ENCODE measurements at regions not wholly inside any gene's neighbourhood (a gene's known extent, or its start where the extent isn't known, plus 50 kb on each side); places are given as distances from the start of the nearest gene placed in this dataset.

DNA sequence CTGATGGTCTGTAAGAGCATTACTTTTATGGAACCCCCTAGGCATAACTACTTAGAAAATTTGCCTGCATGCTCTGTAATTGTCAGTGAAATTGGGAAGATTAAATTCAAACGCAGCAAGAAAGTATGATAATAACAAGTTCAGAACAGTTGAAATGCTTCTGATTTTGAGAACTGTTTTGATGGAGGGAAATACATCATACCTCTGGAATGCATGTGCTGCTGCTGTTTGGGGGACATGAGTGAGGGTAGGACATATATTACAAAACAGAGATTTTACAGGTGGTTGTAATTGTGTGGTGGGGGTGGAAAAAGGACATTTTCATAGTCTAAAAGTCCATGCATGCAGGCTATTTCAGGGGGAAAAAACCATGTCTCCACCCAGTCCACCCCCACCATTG, 135.0 kb upstream of the DPH6 start:
- Histone ChIP-seq H3K4me3 (no peak overlapping the region), H3K27ac (no peak overlapping the region), H3K36me3 (no peaks in the 10 kb centered on the region), H3K27me3 (replicated peaks; ENCODE audit: insufficient read depth) (no peaks in the 10 kb centered on the region), H3K9me3 (no peaks in the 10 kb centered on the region), H3K4me1 (replicated peaks) (no peaks in the 10 kb centered on the region)
- intact Hi-C loops (cut with DNase I) = no loop called here
- no peak for TF ChIP-seq POLR2A (IDR thresholded peaks at IDR 0.05)
- TF ChIP-seq, protein P1, sequence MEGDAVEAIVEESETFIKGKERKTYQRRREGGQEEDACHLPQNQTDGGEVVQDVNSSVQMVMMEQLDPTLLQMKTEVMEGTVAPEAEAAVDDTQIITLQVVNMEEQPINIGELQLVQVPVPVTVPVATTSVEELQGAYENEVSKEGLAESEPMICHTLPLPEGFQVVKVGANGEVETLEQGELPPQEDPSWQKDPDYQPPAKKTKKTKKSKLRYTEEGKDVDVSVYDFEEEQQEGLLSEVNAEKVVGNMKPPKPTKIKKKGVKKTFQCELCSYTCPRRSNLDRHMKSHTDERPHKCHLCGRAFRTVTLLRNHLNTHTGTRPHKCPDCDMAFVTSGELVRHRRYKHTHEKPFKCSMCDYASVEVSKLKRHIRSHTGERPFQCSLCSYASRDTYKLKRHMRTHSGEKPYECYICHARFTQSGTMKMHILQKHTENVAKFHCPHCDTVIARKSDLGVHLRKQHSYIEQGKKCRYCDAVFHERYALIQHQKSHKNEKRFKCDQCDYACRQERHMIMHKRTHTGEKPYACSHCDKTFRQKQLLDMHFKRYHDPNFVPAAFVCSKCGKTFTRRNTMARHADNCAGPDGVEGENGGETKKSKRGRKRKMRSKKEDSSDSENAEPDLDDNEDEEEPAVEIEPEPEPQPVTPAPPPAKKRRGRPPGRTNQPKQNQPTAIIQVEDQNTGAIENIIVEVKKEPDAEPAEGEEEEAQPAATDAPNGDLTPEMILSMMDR (IDR thresholded peaks at IDR 0.05) = no peak
- TF ChIP-seq POLR2AphosphoS5 (IDR thresholded peaks at IDR 0.05) = no peak
- 48% methylated on average over 1 of the region's 1 CpG for WGBS
- DNase-seq (ENCODE audit: low spot score) = no peak

DNA sequence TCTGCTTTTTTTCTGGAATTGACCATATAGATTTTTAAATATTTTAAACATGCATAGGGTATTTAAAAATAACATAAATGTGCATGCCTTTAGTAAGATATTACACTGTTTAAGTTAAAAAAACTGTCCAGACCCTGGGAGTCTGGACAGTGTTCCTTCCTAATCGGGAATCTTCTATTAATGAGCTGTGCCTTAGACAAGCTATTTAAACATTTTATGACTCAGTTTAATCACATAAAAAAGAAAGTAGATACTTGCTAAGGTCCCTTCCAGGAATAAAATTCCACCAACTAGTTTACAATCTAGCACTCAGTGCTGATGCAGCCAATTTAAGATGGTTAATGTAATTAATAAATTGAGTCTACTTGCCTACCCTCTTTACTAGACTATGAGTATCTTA, 140.4 kb upstream of the DPH6 start:
- Histone ChIP-seq H3K36me3 (no peaks in the 10 kb centered on the region), H3K4me3 (no peak overlapping the region), H3K4me1 (replicated peaks) (no peaks in the 10 kb centered on the region), H3K27me3 (replicated peaks; ENCODE audit: insufficient read depth) (no peaks in the 10 kb centered on the region), H3K27ac (no peak overlapping the region), H3K9me3 (no peaks in the 10 kb centered on the region)
- no peak for DNase-seq (ENCODE audit: low spot score)
- WGBS = 13% methylated on average over 1 of the region's 1 CpG
- intact Hi-C loops (cut with DNase I) = no loop called here
- no peak for TF ChIP-seq POLR2A (IDR thresholded peaks at IDR 0.05)
- no peak for TF ChIP-seq POLR2AphosphoS5 (IDR thresholded peaks at IDR 0.05)
- TF ChIP-seq, protein P1 (IDR thresholded peaks at IDR 0.05) = no peak

DNA sequence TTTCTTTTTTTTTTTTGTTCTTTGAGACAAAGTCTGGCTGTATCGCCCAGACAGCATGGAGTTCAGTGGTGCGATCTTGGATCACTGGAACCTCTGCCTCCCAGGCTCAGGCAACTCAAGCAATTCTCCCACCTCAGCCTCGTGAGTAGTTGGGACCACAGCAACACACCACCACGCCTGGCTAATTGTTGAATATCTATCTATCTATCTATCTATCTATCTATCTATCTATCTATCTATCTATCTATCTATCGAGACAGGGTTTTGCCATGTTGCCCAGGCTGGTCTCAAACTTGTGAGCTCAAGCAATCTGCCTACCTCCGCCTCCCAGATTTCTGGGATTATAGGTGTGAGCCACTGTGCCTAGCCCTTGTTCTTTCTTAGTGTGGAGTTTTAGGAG, 143.3 kb upstream of the DPH6 start:
- intact Hi-C loops (cut with DNase I) = no loop called here
- H3K4me3 ChIP-seq = no peak overlapping the region
- DNase-seq (ENCODE audit: low spot score) = no peak
- no peaks in the 10 kb centered on the region for H3K36me3 ChIP-seq
- H3K27me3 ChIP-seq (replicated peaks; ENCODE audit: insufficient read depth) = no peaks in the 10 kb centered on the region
- H3K9me3 ChIP-seq = no peaks in the 10 kb centered on the region
- WGBS = 95% methylated on average over 6 of the region's 6 CpGs
- TF ChIP-seq POLR2AphosphoS5 (IDR thresholded peaks at IDR 0.05) (no peak), POLR2A (IDR thresholded peaks at IDR 0.05) (no peak)
- TF ChIP-seq, protein P1 (IDR thresholded peaks at IDR 0.05) = no peak
- no peaks in the 10 kb centered on the region for H3K4me1 ChIP-seq (replicated peaks)
- no peak overlapping the region for H3K27ac ChIP-seq

DNA sequence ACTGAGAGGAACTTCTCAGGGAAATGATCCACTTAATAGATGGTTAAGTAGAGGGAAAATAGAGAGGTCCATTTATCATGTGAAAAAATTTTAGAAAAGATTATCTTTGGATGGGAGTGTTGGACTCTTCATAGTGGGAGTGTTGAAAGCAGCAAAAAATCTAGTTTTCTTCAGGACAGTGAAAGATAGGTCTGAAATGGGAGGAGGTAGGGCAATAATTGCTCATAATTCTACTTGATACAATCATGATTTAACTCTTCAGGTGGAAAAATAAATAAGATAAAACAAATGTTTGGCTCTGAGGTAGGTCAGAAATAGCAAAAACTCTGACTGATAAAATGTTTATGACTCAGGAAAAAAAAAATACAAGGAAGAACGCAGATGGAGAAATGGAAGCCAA, 144.1 kb upstream of the DPH6 start:
- 34% methylated on average over 1 of the region's 1 CpG for WGBS
- TF ChIP-seq POLR2AphosphoS5 (IDR thresholded peaks at IDR 0.05) (no peak), POLR2A (IDR thresholded peaks at IDR 0.05) (no peak)
- TF ChIP-seq, protein P1 (IDR thresholded peaks at IDR 0.05) = no peak

DNA sequence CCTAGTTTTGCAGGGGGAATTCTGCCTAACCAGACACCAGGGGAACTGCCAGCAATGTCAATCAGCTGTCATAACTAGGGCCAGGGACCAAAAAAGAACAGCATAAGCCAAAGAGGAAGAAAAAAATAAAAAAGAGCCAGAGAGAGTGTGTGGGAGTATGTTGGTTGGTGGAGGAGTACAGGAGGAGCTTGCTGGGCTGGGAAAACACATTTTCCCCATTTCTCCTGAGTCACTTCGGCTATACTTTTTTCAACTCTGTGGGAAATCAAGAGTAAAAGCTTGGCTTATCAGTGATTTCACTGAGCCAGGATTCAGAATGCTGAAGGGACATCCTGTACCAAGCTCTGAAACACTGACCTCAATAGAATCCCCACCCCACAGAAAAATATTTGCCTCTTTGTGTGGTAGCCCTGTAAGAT, 144.7 kb upstream of the DPH6 start:
- TF ChIP-seq POLR2AphosphoS5 (IDR thresholded peaks at IDR 0.05) (peak; percentile 42), POLR2A (IDR thresholded peaks at IDR 0.05) (no peak)
- intact Hi-C loops (cut with DNase I) = loop anchor here (10.0 kb wide), 1 partner anchor 1414 kb away; the partner anchor contains the start of gene MEIS2
- no peaks in the 10 kb centered on the region for H3K9me3 ChIP-seq
- H3K36me3 ChIP-seq = no peaks in the 10 kb centered on the region
- no peaks in the 10 kb centered on the region for H3K27me3 ChIP-seq (replicated peaks; ENCODE audit: insufficient read depth)
- H3K4me3 ChIP-seq = no peak overlapping the region
- DNase-seq (ENCODE audit: low spot score) = no peak
- H3K4me1 ChIP-seq (replicated peaks) = no peaks in the 10 kb centered on the region
- WGBS = 62% methylated on average over 1 of the region's 1 CpG
- H3K27ac ChIP-seq = peak overlapping the region; percentile 17 to 34

More for the DNA sequence above, 144.1 kb upstream of the DPH6 start:
- H3K4me1 ChIP-seq (replicated peaks) = no peaks in the 10 kb centered on the region
- no peaks in the 10 kb centered on the region for H3K36me3 ChIP-seq
- DNase-seq (ENCODE audit: low spot score) = no peak
- H3K27me3 ChIP-seq (replicated peaks; ENCODE audit: insufficient read depth) = no peaks in the 10 kb centered on the region
- peak overlapping the region in 1 of 2 donors; percentile 17 for H3K27ac ChIP-seq
- H3K9me3 ChIP-seq = no peaks in the 10 kb centered on the region
- H3K4me3 ChIP-seq = no peak overlapping the region
- intact Hi-C loops (cut with DNase I) = loop anchor here (10.0 kb wide), 1 partner anchor 1415 kb away; the partner anchor contains the start of gene MEIS2

Measured in prostate gland (tissue), 2 donors.